SK-N-SH (cell line): ENCODE measurements at regions not wholly inside any gene's neighbourhood (a gene's known extent, or its start where the extent isn't known, plus 50 kb on each side); places are given as distances from the start of the nearest gene placed in this dataset.
A peak's percentile ranks its signal among the peaks of the same experiment; 100 is the strongest.

ENCODE experiments used
- CTCF ChIA-PET: fragments of 300-600, 350-600 bp; formaldehyde crosslinking; extraction: SDS; loops from one replicate; lab custom pipeline; 2021; lab: Yijun Ruan, JAX
- POLR2A ChIA-PET: fragments of 350-600 bp; sonication (Branson Sonifier 250); formaldehyde crosslinking; extraction: SDS; loops from one replicate; lab custom pipeline; 2020; ENCODE audit warnings: antibody characterized with exemption, inconsistent platforms; lab: Yijun Ruan, JAX
- DNase-seq: peaks from one replicate; pipeline ENCODE4 v3.0.0; 2012
- H2AFZ ChIP-seq: fragments of 200-600 bp; sonication (generic); 2 replicates; pipeline ENCODE4 v1.8.1; 2016; ENCODE audit warnings: antibody characterized with exemption, mild to moderate bottlenecking, low read depth
- H3F3A ChIP-seq: fragments of 200-600 bp; sonication (generic); replicated peaks from 2 replicates; pipeline ENCODE3; 2016; ENCODE audit warnings: antibody characterized with exemption, mild to moderate bottlenecking; ENCODE audit not compliant: insufficient read depth
- H3K27ac ChIP-seq, 2 experiments: fragments of 200-500 bp in 1 of 2; fragments of 200-600 bp in 1 of 2; sonication (Bioruptor generic) in 1 of 2; sonication (generic), shearing (Covaris generic) in 1 of 2; 2 replicates each; pipeline versions ENCODE4 v1.5.1 to v1.6.1; 2014 to 2016; ENCODE audit warnings: low read depth in 2 of 2, inconsistent platforms in 1 of 2, low read length in 1 of 2, mild to moderate bottlenecking in 1 of 2, mixed read lengths in 1 of 2
- H3K27me3 ChIP-seq: fragments of 200-600 bp; sonication (generic), shearing (Covaris generic); 2 replicates; pipeline ENCODE4 v1.6.1; 2016; ENCODE audit warnings: mixed run types; ENCODE audit not compliant: insufficient read depth
- H3K36me3 ChIP-seq, 2 experiments: fragments of 200-500 bp in 1 of 2; fragments of 200-600 bp in 1 of 2; sonication (Bioruptor generic) in 1 of 2; sonication (generic) in 1 of 2; replicated peaks in 1 of 2; 2 replicates each; pipeline versions ENCODE3 to v1.5.1; 2014 to 2016; ENCODE audit warnings: low read length in 1 of 2, mild to moderate bottlenecking in 1 of 2; ENCODE audit not compliant: insufficient read depth in 2 of 2, control insufficient read depth in 1 of 2
- H3K4me1 ChIP-seq, 2 experiments: fragments of 200-500 bp in 1 of 2; fragments of 200-600 bp in 1 of 2; sonication (Bioruptor generic) in 1 of 2; sonication (generic), shearing (Covaris generic) in 1 of 2; 2 replicates each; pipeline versions ENCODE4 v1.5.1 to v1.6.1; 2014 to 2016; ENCODE audit warnings: low read depth in 1 of 2, low read length in 1 of 2, mixed run types in 1 of 2; ENCODE audit not compliant: insufficient read depth in 2 of 2, control insufficient read depth in 1 of 2
- H3K4me2 ChIP-seq: fragments of 200-600 bp; sonication (generic), shearing (Covaris generic); 2 replicates; pipeline ENCODE4 v1.6.1; 2017; ENCODE audit warnings: mixed run types
- H3K4me3 ChIP-seq, 2 experiments: fragments of 200-500 bp in 1 of 2; fragments of 200-600 bp in 1 of 2; sonication (Bioruptor generic) in 1 of 2; sonication (generic), shearing (Covaris generic) in 1 of 2; 2 replicates each; pipeline versions ENCODE4 v1.5.1 to v1.8.1; 2014 to 2016; ENCODE audit warnings: low read depth in 2 of 2, inconsistent platforms in 1 of 2, low read length in 1 of 2, mild to moderate bottlenecking in 1 of 2, mixed read lengths in 1 of 2, moderate library complexity in 1 of 2
- H3K79me2 ChIP-seq: fragments of 200-600 bp; sonication (generic); 2 replicates; pipeline ENCODE4 v1.8.1; 2017; ENCODE audit warnings: mild to moderate bottlenecking; ENCODE audit not compliant: insufficient read depth
- H3K9ac ChIP-seq: fragments of 200-600 bp; sonication (generic); 2 replicates; pipeline ENCODE4 v1.6.1; 2017; ENCODE audit warnings: mixed run types
- H3K9me2 ChIP-seq: fragments of 200-600 bp; sonication (generic); 2 replicates; pipeline ENCODE4 v1.6.1; 2017; ENCODE audit warnings: mixed run types
- H3K9me3 ChIP-seq: fragments of 200-600 bp; sonication (generic); 2 replicates; pipeline ENCODE4 v1.6.1; 2017; ENCODE audit warnings: mixed run types, mild to moderate bottlenecking, moderate library complexity
- H4K20me1 ChIP-seq: fragments of 200-600 bp; sonication (generic); 2 replicates; pipeline ENCODE4 v1.6.1; 2017; ENCODE audit warnings: mild to moderate bottlenecking, mixed run types; ENCODE audit not compliant: insufficient read depth
- EP300 ChIP-seq, 2 experiments: IDR thresholded peaks; 2 replicates each; pipeline versions ENCODE4 v1.4.0 to v1.6.1; 2012; ENCODE audit warnings: borderline replicate concordance in 1 of 2, low read depth in 1 of 2, low read length in 1 of 2
- EZH2phosphoT487 ChIP-seq: fragments of 200-600 bp; sonication (generic); IDR thresholded peaks from 2 replicates; pipeline ENCODE4 v1.6.1; 2017; ENCODE audit warnings: low read depth, mixed run types, mild to moderate bottlenecking, antibody characterized with exemption, moderate library complexity, borderline replicate concordance
- FOSL2 ChIP-seq: IDR thresholded peaks from 2 replicates; pipeline ENCODE4 v1.4.0; 2012; ENCODE audit warnings: low read depth, mild to moderate bottlenecking, moderate library complexity, borderline replicate concordance
- FOXM1 ChIP-seq: IDR thresholded peaks from 2 replicates; pipeline ENCODE4 v1.4.0; 2012; ENCODE audit warnings: low read depth, mild to moderate bottlenecking
- GABPA ChIP-seq: IDR thresholded peaks from 2 replicates; pipeline ENCODE4 v1.4.0; 2012; ENCODE audit warnings: low read depth, mild to moderate bottlenecking
- JUND ChIP-seq: IDR thresholded peaks from 2 replicates; pipeline ENCODE4 v1.4.0; 2012
- MAX ChIP-seq: IDR thresholded peaks from 2 replicates; pipeline ENCODE4 v1.4.0; 2012; ENCODE audit warnings: low read depth
- MEF2A ChIP-seq: IDR thresholded peaks from 2 replicates; pipeline ENCODE4 v1.4.0; 2012; ENCODE audit warnings: low read depth, borderline replicate concordance
- MXI1 ChIP-seq: IDR thresholded peaks from 2 replicates; pipeline ENCODE4 v1.6.1; 2012; ENCODE audit warnings: mild to moderate bottlenecking, low read depth, low read length, improper control_type of control experiment
- PBX3 ChIP-seq: IDR thresholded peaks from 2 replicates; pipeline ENCODE4; 2012
- POLR2AphosphoS5 ChIP-seq: IDR thresholded peaks from 2 replicates; pipeline ENCODE4 v1.6.1; 2012; ENCODE audit warnings: low read depth, low read length
- RAD21 ChIP-seq: IDR thresholded peaks from 2 replicates; pipeline ENCODE4 v1.6.1; 2012; ENCODE audit warnings: mild to moderate bottlenecking, low read length
- REST ChIP-seq: IDR thresholded peaks from 2 replicates; pipeline ENCODE4 v1.6.1; 2012; ENCODE audit warnings: mild to moderate bottlenecking, low read depth, low read length, moderate library complexity
- RFX5 ChIP-seq: IDR thresholded peaks from 2 replicates; pipeline ENCODE4 v1.6.1; 2012; ENCODE audit warnings: mild to moderate bottlenecking, improper control_type of control experiment, low read length
- SIN3A ChIP-seq: IDR thresholded peaks from 2 replicates; pipeline ENCODE4 v1.6.1; 2012; ENCODE audit warnings: low read depth, mild to moderate bottlenecking, low read length, moderate library complexity, borderline replicate concordance
- SMC3 ChIP-seq: IDR thresholded peaks from 2 replicates; pipeline ENCODE4 v1.6.1; 2012; ENCODE audit warnings: low read depth, low read length, improper control_type of control experiment
- USF2 ChIP-seq: fragments of 150-350 bp; IDR thresholded peaks from 2 replicates; pipeline ENCODE4 v1.6.1; 2017; ENCODE audit warnings: antibody characterized with exemption, low read length, low read depth, borderline replicate concordance
- YY1 ChIP-seq: IDR thresholded peaks from 2 replicates; pipeline ENCODE4 v1.4.0; 2012; ENCODE audit warnings: low read depth, mild to moderate bottlenecking
- WGBS: methylation state at CpG from one replicate; pipeline ENCODE4 v1.1.6; 2017; ENCODE audit warnings: low lambda C conversion rate; 5-methylcytosine and 5-hydroxymethylcytosine counted together

- TF ChIP-seq REST, result no peak
- TF ChIP-seq SMC3, result no peak
- peak; percentile 49 for TF ChIP-seq JUND
- peak; percentile 71; the same call in 1 of the 2 replicates for TF ChIP-seq FOSL2
- peak; percentile 45 for TF ChIP-seq PBX3
- peak in 1 of 2 experiments; percentile 43; a peak in 1 of 4 replicates for TF ChIP-seq EP300 (IDR thresholded peaks at IDR 0.05; ENCODE audit: borderline replicate concordance in 1 of 2, low read depth in 1 of 2, low read length in 1 of 2)
- TF ChIP-seq RAD21, result no peak
- TF ChIP-seq EZH2phosphoT487, result no peak
- TF ChIP-seq USF2, result no peak
These were observed 209.2 kb downstream of the TSHZ3 start (continued) for GRCh38 chr19:31139871-31140505.

GRCh38 chr19:31138077-31138476 is 211.2 kb downstream of the TSHZ3 start:
- no peaks in the 10 kb centered on the region for H3K9me3 ChIP-seq
- POLR2A ChIA-PET, result no interaction called here
- CTCF ChIA-PET, result interaction anchor here (1.5 kb wide), 1 partner anchor 17 kb away, joined by 3 read pairs; no protein-coding TSS in a partner anchor
- WGBS, result 63% methylated on average over 1 of the region's 1 CpG
- no peaks in the 10 kb centered on the region for H3K36me3 ChIP-seq
- no peak overlapping the region for H3K4me3 ChIP-seq
- peaks cover 26% of the 10 kb centered on the region for H3F3A ChIP-seq
- no peaks in the 10 kb centered on the region for H3K27me3 ChIP-seq
- H3K27ac ChIP-seq, result no peak overlapping the region
- H3K4me2 ChIP-seq, result no peak overlapping the region
- H3K79me2 ChIP-seq, result no peaks in the 10 kb centered on the region
- peaks cover 0 to 26% of the 10 kb centered on the region in 2 experiments; a peak in 3 of 4 replicates for H3K4me1 ChIP-seq
- H3K9me2 ChIP-seq, result no peaks in the 10 kb centered on the region
- no peak for DNase-seq
- no peak overlapping the region for H2AFZ ChIP-seq
- H4K20me1 ChIP-seq, result no peaks in the 10 kb centered on the region
- no peak overlapping the region for H3K9ac ChIP-seq
- TF ChIP-seq USF2 (no peak), SIN3A (no peak), RFX5 (no peak), MXI1 (no peak), YY1 (no peak), MEF2A (no peak), EP300 (IDR thresholded peaks at IDR 0.05; ENCODE audit: borderline replicate concordance in 1 of 2, low read depth in 1 of 2, low read length in 1 of 2) (no peak), PBX3 (no peak), GABPA (no peak), REST (no peak), POLR2AphosphoS5 (no peak), FOXM1 (no peak), MAX (no peak)
